ENCODE measurements at regions not wholly inside any gene's neighbourhood (a gene's known extent, or its start where the extent isn't known, plus 50 kb on each side); places are given as distances from the start of the nearest gene placed in this dataset.

DNA sequence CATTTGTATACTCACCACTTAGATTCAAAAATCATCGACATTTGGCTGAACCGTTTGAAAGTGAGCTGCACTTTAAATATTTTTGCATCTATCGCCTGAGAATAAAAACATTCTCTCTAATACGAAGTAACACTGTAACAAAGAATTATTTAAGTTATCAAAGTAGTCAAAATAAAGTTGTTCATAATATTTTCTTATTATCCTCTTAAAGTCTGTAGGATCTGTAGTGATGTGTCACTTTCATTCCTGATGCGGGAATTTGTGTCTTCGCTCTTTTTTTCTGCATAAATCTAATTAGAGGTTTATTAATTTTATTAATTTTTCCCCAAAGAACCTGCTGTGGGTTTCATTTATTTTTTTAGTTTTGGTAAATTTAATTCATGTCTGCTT, 74.8 kb downstream of the ETS2 start:
- no peak overlapping the region for H3K4me3 ChIP-seq
- H3K9me3 ChIP-seq, result peaks cover 0 to 44% (median 27%) of the 10 kb centered on the region in 8 donors
- H3K4me1 ChIP-seq, result no peaks in the 10 kb centered on the region
- intact Hi-C loops (cut with DNase I; ENCODE audit: low total_unique reads), result no loop called here
- no peaks in the 10 kb centered on the region for H3K27me3 ChIP-seq (replicated peaks in 1 of 7)
- DNase-seq, result no peak
- H3K36me3 ChIP-seq, result no peaks in the 10 kb centered on the region
- 94 to 98% (median 95%) methylated on average over 6 of the region's 6 CpGs for WGBS, 5 donors
- no peak overlapping the region for H3K27ac ChIP-seq
- TF ChIP-seq POLR2AphosphoS5 (IDR thresholded peaks at IDR 0.05), result no peak
- TF ChIP-seq POLR2A (IDR thresholded peaks at IDR 0.05), result no peak
- TF ChIP-seq, protein P1, sequence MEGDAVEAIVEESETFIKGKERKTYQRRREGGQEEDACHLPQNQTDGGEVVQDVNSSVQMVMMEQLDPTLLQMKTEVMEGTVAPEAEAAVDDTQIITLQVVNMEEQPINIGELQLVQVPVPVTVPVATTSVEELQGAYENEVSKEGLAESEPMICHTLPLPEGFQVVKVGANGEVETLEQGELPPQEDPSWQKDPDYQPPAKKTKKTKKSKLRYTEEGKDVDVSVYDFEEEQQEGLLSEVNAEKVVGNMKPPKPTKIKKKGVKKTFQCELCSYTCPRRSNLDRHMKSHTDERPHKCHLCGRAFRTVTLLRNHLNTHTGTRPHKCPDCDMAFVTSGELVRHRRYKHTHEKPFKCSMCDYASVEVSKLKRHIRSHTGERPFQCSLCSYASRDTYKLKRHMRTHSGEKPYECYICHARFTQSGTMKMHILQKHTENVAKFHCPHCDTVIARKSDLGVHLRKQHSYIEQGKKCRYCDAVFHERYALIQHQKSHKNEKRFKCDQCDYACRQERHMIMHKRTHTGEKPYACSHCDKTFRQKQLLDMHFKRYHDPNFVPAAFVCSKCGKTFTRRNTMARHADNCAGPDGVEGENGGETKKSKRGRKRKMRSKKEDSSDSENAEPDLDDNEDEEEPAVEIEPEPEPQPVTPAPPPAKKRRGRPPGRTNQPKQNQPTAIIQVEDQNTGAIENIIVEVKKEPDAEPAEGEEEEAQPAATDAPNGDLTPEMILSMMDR (IDR thresholded peaks at IDR 0.05 in 8 of 11, conservative IDR thresholded peaks at IDR 0.05 in 3 of 11), result no peak

DNA sequence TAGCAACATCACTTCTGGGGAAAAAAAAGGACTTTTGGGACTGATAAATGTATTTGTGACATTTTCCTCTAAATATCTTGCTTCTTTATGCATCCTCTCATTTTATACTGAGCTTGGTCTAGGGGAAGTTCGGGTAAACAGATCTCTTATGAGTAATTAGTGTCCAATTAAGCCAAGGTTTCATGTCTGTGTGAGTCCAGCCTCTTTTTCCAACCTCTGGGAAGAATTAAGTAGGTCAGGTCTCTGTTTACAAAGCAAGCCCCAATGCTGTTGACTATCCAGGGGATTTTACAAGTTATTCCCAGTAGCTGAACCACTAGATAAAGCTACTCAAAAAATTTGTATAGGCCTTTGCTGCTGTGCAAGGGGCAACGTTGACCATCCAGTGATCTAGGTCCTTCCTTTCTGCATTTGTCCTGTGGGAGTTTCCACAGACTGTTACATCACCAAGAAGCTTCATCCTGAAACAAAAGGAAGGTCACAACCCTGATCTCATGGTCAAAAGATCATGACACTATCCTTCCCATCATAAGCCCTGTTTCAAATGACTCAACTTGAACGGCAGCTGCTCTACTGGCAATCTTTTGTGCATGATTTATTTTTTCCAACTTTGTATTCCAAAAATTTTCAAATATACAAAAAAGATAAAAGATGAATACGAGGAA, 74.3 kb downstream of the ETS2 start:
- TF ChIP-seq POLR2A (IDR thresholded peaks at IDR 0.05) (no peak), POLR2AphosphoS5 (IDR thresholded peaks at IDR 0.05) (no peak)
- TF ChIP-seq, protein P1 (IDR thresholded peaks at IDR 0.05 in 8 of 11, conservative IDR thresholded peaks at IDR 0.05 in 3 of 11), result no peak
- intact Hi-C loops (cut with DNase I; ENCODE audit: low total_unique reads), result no loop called here
- no peak for DNase-seq

DNA sequence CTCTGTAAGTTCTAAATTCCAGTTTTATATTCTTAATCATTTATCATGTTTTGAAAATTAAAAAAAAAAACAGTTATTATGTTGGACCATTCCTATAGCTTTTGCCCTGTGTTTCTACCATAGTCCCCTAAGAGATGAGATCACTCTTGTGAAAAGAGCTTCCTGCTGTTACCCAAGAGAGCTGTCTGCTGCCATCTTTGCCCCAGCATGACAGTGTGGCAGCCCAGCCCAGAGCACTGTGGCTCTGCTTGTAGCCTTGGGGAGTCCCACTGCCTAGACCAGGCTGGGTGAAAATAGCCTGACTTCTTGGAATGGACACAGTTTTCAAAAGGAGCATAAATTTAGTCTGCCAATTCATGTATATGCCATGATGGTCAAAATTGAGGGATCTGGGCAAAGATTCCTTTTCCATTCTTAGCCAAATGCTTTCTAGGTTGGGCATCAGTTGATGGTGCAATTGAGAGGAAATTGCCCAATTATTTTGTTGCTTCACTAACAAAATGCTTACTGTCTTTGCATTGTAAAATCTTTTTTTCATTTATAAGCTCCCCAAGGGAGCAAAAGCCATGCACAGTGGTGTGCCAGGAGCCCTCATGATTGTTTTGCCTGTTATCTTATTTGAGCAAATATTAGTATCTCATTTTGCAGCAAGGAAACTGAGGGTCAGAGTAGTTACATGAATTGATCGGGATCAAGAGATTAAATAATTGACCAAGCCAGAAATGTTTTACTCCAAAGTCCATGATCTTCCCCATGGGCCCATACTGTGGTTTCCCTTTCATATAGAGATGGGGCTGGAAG, 72.8 kb downstream of the ETS2 start:
- 92 to 100% (median 96%) methylated on average over 1 of the region's 1 CpG for WGBS, 5 donors
- Histone ChIP-seq H3K27ac (peak overlapping the region in 1 of 8 donors; percentile 3), H3K4me3 (no peak overlapping the region), H3K27me3 (replicated peaks in 1 of 7) (no peaks in the 10 kb centered on the region), H3K9me3 (peaks cover 0 to 37% (median 25%) of the 10 kb centered on the region in 8 donors), H3K4me1 (no peaks in the 10 kb centered on the region), H3K36me3 (no peaks in the 10 kb centered on the region)
- intact Hi-C loops (cut with DNase I; ENCODE audit: low total_unique reads), result no loop called here
- TF ChIP-seq POLR2AphosphoS5 (IDR thresholded peaks at IDR 0.05), result no peak
- TF ChIP-seq, protein P1 (IDR thresholded peaks at IDR 0.05 in 8 of 11, conservative IDR thresholded peaks at IDR 0.05 in 3 of 11), result no peak
- no peak for TF ChIP-seq POLR2A (IDR thresholded peaks at IDR 0.05)
- DNase-seq, result no peak

More for the DNA sequence above, 74.3 kb downstream of the ETS2 start:
- Histone ChIP-seq H3K27me3 (replicated peaks in 1 of 7) (no peaks in the 10 kb centered on the region), H3K27ac (peak overlapping the region in 1 of 8 donors; percentile 24), H3K36me3 (no peaks in the 10 kb centered on the region), H3K4me3 (no peak overlapping the region), H3K9me3 (peaks cover 0 to 44% (median 27%) of the 10 kb centered on the region in 8 donors), H3K4me1 (no peaks in the 10 kb centered on the region)
- WGBS, 5 donors, result 55 to 77% (median 64%) methylated on average over 4 of the region's 4 CpGs
